ENCODE measurements at regions not wholly inside any gene's neighbourhood (a gene's known extent, or its start where the extent isn't known, plus 50 kb on each side); places are given as distances from the start of the nearest gene placed in this dataset.

DNA sequence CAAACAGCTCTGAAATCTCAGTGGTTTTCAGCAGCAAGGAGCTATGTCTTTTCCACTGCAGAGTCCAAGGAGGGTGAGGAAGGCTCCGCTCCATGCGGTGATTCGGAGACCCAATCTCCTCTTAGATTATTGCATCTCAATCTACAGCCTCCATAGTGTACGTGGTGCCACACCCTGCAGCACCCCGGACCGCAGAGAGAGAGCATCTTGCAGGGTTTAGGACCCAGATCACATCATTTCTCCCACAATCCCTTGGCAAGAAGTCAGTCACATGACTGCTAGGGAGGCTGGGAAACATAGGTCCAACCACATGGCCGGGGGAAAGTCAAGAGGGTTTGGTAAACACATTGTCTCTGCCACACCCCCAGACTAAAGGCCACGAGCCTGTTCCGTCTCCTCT, 209.4 kb upstream of the TMEM132C start (continued):
- TF ChIP-seq E2F8 (IDR thresholded peaks at IDR 0.05; ENCODE audit: low read depth, partially characterized antibody) (no peak), CREM (IDR thresholded peaks at IDR 0.05; ENCODE audit: low read depth) (no peak), ZNF274 (IDR thresholded peaks at IDR 0.05; ENCODE audit: insufficient read depth, insufficient read length) (no peak), USF2 (IDR thresholded peaks at IDR 0.05; ENCODE audit: borderline replicate concordance, low read depth, low read length) (no peak), IKZF2 (IDR thresholded peaks at IDR 0.05) (no peak), GATAD2B (conservative IDR thresholded peaks at IDR 0.05; ENCODE audit: low read depth) (no peak), CEBPZ (IDR thresholded peaks at IDR 0.05; ENCODE audit: low read depth, low read length) (no peak), ZBED1 (IDR thresholded peaks at IDR 0.05; ENCODE audit: borderline replicate concordance) (no peak), MAX (IDR thresholded peaks at IDR 0.05; ENCODE audit: low read depth, low read length) (no peak), IKZF1 (conservative IDR thresholded peaks at IDR 0.05) (no peak), SPI1 (IDR thresholded peaks at IDR 0.05; ENCODE audit: borderline replicate concordance, insufficient read depth, low read depth, low read length) (no peak), RELB (IDR thresholded peaks at IDR 0.05; ENCODE audit: low read depth) (no peak)
- TF ChIP-seq, protein P1, sequence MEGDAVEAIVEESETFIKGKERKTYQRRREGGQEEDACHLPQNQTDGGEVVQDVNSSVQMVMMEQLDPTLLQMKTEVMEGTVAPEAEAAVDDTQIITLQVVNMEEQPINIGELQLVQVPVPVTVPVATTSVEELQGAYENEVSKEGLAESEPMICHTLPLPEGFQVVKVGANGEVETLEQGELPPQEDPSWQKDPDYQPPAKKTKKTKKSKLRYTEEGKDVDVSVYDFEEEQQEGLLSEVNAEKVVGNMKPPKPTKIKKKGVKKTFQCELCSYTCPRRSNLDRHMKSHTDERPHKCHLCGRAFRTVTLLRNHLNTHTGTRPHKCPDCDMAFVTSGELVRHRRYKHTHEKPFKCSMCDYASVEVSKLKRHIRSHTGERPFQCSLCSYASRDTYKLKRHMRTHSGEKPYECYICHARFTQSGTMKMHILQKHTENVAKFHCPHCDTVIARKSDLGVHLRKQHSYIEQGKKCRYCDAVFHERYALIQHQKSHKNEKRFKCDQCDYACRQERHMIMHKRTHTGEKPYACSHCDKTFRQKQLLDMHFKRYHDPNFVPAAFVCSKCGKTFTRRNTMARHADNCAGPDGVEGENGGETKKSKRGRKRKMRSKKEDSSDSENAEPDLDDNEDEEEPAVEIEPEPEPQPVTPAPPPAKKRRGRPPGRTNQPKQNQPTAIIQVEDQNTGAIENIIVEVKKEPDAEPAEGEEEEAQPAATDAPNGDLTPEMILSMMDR (IDR thresholded peaks at IDR 0.05 in 2 of 3, conservative IDR thresholded peaks at IDR 0.05 in 1 of 3; ENCODE audit: control insufficient read depth in 2 of 3, extremely low read depth in 1 of 3, insufficient read depth in 1 of 3, low read depth in 3 of 3, low read length in 3 of 3), result no peak
